ENCODE measurements at regions not wholly inside any gene's neighbourhood (a gene's known extent, or its start where the extent isn't known, plus 50 kb on each side); places are given as distances from the start of the nearest gene placed in this dataset.

DNA sequence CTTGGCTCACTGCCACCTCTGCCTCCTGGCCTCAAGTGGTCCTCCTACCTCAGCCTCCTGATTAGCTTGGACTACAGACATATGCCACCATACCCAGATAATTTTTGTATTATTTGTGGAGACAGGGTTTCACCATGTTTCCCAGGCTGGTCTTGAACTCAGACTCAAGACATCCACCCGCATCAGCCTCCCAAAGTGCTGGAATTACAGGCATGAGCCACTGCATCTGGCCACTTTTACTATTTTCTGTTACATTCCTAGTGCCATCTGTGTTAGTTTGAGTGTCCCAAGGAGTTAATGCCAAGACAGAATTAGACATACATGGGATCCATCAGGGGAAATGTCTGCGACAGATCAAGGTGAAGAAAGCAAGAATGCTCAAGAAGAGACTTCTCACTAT, 288.2 kb upstream of the CTSO start:
- DNase-seq (ENCODE audit: low read depth) = no peak

DNA sequence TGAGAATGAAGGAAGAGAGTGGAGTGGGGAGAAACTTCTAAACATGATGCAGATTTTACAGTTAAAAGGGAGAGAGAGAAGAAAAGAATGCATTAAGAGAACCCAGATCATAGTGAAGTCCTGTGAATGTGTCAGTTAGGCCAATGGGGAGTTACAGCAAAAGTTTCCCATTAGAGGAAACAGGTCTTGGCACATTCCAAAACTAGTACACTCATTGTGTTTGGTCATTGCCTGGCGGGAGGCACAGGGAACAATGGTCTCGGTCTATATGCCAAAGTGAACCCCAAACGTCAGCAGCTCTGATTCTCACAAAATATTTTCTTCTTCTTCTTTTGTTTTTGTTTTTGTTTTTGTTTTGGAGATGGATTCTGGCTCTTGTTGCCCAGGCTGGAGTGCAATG, 284.5 kb upstream of the CTSO start:
- no peak for DNase-seq (ENCODE audit: low read depth)

DNA sequence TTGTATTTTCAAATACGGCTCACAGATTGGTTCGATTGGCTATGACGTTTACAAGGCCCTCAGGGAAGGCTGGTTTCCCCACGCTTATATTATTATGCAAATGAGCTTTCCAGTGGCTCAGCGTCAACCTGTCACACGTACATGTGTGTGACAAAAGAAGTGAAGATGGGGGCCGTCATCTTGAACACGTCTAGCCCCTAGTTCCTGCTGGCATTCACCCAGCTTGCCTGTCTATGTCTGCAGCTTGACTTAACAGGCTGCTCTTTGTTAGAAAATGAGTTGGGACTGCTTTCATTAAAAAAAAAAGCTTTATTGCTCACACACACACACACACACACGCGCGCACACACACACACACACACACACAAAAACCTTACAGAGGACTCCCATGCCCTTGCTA, 283.6 kb upstream of the CTSO start:
- DNase-seq (ENCODE audit: low read depth) = no peak

DNA sequence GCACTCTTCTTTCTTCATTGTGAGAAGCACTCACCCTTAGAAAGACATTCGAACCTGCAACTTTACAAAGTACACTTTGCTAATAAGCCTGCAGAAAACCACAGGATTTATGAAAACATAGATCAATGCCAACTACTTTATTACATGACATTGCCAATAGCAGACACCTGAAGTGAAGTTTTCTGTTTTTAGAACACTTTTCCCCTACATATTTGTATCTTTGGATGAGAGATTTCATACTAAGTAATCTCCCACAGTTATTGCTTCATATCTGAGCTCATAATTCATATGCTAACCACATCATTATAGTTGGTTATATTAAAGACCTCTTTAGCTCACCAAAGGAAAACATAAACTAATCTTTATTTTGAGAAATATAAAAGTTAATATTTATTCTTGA, 276.5 kb upstream of the CTSO start:
- no peak for DNase-seq (ENCODE audit: low read depth)

DNA sequence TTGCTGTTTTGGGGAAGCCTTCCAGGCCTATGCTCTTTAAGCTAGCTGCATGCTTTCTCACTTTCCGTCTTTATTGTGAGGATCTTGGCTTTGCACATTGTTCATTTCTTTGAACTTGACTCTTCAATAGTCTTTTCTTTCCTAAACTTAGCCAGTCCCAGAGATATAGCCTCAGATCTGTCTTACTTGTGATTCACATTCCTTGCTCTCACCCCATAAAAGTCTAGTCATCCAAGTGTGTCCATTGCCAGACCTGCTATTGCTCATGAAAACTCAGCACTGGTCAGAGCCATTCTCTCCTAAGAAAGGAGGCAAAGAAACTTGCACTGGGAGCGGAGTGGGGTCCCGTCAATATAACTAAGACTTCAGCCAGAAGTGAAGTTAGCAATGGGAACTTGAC, 275.0 kb upstream of the CTSO start:
- no peak for DNase-seq (ENCODE audit: low read depth)

DNA sequence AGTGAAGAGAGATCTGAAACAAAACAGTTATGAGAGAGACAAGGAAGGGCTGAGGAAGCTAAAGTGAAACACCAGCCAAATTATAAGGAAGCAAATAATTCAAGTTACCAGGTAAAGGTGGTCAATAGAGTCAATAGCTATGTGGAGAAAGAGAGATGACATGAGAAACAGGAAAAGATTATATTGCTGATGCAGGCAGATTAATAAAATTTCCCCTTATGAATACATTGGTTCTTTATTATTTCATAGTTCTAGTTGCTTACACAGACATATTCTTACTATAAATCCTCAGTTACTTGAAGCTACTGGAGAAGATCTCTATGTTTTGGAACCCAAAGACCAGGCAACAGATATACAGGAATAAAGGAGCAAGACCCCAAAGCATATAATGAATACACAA, 273.7 kb upstream of the CTSO start:
- DNase-seq (ENCODE audit: low read depth) = no peak

DNA sequence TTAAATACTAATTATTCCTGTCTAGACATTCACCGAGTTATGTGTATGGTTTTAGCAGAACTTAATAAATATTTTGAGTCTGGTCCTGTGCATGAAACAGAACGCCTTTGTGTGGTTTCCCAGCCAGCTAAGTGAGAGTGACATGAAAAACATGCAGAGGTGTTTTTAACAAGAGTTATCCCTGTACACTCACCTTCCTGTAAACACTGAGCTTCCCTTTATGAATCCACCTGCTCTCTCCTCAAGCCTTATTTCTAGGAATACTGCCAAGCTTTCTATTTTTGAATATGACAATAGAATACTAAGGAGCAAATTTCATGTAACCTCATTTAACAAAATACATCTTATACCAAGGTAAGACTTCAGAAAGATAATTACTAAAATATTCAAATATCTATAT, 270.3 kb upstream of the CTSO start:
- no peak for DNase-seq (ENCODE audit: low read depth)

DNA sequence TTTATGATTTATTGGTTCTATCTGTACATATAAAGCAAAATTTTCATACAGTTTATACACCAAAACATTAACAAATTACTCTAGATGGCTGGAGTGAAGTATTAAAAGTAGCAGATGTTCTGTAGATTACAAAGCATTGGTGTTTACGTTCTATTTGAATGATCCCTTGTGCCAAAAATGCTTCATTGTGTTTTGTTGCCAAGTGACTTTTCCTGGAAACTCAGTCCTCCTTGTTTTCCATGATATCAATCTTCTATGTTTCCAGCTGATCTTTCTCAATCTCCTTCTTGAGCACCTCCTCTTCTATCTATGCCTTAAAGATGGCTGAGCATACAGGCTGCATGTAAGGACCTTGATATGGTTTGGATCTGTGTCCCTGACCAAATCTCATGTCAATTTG, 263.6 kb upstream of the CTSO start:
- no peak for DNase-seq (ENCODE audit: low read depth)

DNA sequence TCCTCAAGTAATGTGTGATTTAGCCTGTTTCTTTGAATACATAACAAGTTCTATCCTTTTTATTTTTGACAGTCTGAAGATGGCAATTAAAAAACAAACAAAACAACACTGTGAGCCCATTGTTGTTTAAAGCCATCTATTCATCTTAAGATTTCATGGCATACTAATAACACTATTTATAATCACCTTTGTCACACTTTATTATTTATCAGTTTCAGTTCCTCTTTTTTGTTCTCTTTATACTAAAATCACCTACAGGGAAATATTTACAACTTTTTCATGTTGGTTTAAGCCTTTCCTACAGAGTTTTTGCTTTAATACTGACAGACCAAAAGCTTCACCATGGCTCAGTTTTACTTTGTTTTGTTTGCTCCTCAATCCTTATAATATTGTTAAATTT, 247.4 kb upstream of the CTSO start:
- no peak for DNase-seq (ENCODE audit: low read depth)

DNA sequence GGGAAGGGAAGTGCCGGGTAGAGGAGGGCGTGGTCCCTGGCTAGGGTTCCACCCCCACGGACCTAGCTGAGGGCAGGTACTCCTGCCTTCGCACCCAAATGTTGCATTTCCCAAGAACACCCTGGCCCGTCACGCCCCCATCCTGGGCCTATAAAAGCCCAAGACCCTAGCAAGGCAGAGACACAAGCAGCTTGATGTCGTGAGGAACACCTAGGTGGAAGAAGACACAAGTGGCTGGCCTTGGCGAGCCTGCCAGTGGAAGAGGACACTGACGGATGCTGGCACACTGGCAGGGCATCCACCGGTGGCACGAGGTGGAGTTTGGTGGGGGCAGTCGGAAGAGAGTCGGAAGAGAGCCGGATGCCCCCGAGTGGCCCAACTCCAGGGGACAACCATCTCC, 244.8 kb upstream of the CTSO start:
- DNase-seq (ENCODE audit: low read depth) = no peak

DNA sequence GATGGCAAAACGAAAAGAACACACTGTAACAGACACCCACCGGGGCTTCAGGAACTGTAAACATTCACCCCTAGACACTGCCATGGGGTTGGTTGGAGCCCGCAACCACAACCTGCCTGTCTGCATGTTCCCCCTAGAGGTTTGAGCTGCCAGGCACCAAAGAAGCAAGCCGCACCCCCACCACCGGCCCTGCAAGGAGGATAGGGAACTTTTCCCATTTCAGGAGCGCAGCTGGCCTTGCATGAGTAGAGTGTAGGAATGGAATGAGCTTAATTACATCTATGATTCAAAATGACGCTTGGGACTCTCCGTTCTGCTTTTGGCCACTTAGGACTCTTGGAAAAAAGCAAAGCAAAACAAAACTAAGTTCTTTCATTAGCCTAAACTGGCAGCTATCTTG, 243.6 kb upstream of the CTSO start:
- DNase-seq (ENCODE audit: low read depth) = no peak

DNA sequence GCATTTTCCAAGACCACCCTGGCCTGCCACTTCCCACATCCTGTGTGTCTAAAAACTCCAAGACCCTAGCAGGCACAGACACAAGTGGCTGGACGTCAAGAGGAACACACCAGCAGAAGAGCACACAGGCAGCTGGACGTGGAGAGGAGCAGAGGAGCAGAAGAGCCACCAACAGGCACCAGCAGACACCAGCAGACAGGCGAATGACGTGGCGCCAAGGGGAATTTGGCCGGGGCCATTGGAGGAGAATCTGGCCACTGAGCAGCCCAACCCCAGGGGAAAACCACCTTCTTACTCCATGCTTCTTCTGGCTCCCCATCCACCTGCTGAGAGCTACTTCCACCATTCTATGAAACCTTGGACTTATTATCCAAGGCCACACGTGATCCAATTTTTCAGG, 243.1 kb upstream of the CTSO start:
- DNase-seq (ENCODE audit: low read depth) = no peak

DNA sequence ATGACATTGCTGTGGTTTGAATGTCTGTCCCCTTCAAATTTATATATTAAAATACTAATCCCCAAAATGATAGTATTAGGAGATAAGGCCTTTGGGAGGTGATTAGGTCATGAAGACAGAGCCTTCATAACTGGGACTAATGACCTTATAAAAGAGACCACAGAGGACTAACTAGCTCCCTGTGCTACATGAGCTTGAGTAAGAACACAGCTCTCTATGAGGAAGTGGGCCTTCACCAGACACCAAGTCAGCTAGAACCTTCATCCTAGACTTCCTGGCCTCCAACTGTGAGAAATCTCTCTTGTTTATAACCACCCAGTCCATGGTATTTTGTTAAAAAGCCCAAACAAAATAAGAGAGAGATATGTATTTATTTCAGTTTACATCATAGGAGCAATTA, 242.2 kb upstream of the CTSO start:
- DNase-seq (ENCODE audit: low read depth) = no peak

DNA sequence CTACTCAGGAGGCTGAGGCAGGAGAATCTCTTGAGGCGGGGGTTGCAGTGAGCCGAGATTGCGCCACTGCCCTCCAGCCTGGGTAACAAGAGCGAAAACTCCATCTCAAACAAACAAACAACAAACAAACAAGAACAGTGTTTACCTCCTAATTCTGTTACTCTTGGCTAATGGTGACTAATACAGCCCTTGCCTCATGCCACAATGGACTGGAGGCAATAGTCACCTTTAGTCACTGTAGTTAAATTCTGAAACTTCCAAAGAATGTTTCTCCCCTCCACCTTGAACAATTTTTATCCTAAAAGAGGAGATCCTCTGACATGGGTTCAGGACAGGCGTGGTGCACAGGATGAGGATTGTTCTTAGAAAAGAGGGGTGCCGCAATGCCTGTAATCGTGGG, 241.2 kb upstream of the CTSO start:
- no peak for DNase-seq (ENCODE audit: low read depth)

DNA sequence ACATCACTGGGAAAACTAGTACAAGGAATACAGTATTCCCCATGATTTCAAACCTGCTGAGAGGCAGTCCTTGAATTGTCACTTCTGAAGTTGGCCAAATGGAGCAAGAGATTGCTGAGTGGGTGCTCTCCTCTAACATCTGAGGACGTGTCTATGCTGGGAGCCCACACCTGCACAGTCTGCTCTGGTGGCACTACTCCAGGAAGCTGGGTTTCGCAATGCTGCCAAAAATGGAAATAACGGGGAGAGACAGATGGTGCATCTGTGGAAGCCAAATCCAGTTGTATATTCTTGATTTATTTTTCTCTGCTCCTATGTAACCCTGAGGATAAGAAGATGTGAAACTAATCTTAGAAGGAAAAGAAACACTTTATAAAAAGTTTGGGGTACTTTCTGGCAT, 240.1 kb upstream of the CTSO start:
- DNase-seq (ENCODE audit: low read depth) = no peak

DNA sequence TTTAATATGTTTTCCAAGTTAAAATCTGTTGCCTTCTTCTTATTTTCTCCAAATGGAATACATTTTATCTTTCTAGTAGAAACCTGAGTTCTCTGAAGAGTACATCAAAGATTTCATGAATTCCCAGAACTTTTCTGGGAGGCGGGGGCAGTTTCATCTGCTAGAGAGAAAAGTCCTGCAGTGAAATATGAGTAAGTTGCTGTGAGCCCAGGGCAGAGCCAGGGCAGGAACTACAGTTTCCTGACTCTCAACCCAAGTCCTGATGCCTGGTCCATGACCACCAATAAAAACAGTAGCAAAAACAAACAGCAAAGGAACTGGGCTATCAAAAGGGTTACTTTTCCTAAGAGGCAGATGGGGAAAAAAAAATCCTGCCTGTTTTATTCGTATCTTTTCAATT, 239.4 kb upstream of the CTSO start:
- peak; percentile 12 for DNase-seq (ENCODE audit: low read depth)

DNA sequence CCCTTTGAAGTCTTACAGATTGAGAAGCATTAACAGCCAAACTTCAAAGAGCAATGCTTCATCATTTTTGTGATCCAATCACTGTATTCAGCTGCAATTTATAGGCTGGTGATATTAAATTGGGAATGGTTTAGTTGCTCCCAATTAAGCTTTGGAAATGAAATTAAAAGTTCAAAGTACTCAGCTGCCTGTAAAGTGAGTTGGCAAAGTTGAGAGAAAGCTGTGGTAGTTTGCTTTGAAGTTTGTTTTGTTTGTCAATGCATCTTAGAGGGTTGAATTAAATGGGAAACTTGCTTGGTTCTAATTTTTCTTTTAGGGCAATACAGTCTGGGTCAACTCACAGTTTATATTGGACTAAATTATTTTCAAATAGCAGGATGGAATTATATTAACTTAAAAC, 238.4 kb upstream of the CTSO start:
- no peak for DNase-seq (ENCODE audit: low read depth)

DNA sequence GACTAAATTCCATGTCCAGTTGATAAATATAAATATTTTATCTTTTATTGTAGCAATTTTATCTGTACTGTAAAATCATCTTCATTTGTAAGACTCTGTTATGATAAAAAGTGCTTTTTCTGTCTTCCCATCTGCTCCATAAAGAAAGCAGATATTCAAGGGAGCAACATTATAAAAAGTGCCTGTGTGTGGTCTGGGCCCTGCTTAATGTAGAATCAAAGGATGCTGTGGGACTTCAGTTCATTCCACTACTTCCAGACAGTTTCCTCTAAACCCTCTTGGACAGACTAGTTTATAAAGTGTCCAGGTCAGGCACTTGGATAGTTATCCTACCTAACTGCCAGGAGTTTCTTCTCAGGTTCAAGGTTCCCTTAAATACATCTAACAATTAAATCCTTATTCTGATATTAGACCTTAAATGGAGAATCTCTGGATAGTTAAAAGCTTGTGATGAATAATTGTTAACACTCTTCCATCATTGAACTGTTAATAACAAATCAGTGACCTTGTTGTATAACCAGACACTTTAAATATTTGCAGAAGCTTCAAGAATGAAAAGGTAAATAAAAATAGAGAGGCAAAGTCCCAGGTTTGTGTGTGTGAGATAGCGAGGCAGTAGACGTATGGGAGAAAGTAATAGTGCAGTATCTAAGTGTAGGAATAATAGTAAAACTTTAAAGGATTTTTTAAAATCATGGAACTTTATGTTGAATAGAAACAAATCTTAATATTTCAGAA, 237.5 kb upstream of the CTSO start:
- DNase-seq (ENCODE audit: low read depth) = no peak

DNA sequence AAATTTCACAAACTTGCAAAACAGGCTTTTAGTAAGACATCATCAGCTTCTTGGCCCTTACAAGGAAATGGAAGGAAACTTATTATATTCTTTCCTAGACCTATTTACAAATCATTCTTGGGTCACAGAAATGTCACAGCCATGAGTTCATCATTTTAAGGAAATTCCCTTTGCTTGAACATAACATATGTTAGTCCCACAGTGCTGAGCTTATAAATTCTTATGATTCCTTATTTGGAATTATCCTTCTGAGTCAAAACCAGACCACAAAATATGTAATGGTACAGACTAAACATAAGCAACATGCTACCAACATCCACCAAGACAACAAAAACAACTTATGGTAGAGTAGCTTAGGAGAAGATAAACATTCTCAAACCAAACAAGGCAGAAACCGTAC, 236.9 kb upstream of the CTSO start:
- DNase-seq (ENCODE audit: low read depth) = peak; percentile 72

DNA sequence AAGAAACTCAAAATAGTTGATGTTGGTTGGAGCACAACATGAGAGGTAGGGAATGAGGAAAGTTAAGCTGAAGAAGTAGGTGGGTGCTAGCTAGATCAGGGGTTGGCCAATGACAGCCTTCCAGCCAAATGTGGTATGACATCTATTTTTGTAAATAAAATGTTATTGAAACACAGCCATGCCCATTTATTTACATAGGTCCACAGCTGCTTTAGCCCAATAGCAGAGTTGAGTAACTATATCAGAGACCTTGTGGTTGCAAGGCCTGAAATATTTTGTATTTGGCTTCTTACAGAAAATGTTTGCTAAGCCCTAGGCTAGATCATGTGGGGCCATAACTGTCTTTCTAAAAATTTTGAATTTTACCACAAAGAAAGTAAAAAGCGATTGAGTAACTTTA, 234.9 kb upstream of the CTSO start:
- no peak for DNase-seq (ENCODE audit: low read depth)

DNA sequence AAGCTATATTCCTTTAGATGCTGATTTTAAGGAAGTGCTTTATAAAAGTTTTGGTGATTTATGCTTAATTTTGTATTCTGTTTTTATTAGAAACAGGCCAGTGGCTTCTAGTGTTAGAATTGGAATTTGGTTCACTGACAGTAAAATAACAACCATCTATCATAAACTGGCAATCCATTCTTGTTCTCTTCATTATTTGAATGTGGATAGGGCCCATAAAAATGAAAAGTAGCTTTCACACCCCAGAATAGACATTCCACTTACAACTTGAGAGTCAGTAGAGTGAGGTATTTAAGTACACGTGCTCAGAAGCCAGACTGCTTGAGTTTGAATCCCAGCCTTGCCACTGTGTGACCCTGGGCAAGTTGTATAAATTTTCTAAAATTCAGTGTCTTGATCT, 232.4 kb upstream of the CTSO start:
- no peak for DNase-seq (ENCODE audit: low read depth)

DNA sequence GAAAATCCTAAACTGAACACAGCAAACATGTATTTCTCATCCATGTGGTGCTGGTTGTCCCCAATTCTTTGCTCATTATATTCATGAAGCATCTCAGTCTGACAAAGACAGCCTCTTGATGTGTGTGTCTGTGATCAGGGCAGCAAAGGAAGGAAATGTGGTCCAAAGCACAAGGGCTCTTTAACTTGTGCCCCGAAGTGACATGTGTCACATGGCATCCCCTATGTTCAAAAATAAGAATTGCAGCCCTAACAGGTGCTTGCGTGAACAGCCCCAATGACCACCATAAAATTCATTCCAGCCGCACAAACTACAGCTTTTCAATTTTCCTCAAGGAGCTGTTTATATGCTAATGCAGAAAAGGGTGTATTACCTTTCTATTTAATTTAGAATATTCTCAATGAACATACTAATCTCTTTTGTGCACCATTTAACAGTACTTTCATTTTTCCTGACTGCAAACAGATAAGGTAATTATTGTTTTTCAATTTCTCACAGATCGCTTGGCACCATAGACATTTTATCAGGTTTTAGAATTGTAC, 231.9 kb upstream of the CTSO start:
- DNase-seq (ENCODE audit: low read depth) = no peak

DNA sequence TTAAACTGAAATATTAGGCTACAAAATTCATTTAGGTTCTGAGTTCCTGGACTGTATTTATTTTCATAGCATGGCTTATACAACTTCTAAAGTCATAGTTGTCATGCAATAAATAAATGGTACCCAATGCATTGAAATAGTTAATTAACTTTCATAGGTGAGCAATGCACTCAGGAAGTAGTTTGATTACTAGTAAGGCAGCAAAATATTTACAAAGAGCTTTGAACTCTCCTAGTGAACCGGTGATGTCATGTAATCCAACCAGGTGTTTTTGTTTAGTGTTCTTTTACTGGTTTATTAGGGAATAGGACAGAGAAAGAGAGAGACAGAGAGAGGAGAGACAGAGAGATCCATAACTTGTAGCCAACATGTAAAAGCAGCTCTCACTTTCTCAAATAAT, 228.6 kb upstream of the CTSO start:
- DNase-seq (ENCODE audit: low read depth) = no peak

DNA sequence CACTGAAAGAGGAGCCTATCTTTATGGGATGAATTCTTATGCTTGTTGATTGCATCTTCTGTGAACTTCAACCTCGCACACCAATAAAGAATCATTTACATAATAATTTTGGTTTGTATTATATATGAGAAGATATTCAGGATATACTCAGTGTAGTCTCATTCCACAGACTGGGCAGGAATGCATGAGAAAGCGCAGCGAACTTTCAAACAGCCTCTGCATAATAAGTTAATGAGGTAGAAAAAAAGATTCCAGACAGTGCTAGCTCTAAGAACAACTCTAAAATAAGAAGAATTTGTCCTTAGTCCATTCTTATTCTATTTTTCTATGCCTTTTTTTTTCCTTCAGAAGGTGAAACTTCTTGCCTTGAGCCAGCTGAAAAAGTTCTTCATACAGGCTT, 224.3 kb upstream of the CTSO start:
- no peak for DNase-seq (ENCODE audit: low read depth)

DNA sequence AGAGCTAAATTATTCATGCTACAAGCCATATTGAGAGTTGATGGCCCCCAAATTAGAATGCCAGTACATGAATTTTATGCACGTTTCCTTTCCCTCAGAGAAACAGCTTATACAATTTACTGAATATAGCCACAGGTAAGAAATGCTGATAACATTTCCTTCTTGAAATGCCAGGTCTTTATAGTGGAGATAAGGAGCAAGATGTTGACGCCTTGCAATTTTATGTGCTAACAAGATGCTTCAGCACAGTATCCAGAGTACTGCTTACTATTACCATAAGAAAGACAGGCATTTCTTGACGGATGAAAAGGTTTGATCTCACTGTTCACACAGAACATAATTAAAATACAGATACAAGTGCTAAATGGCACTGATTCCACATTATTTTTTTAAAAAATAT, 223.2 kb upstream of the CTSO start:
- no peak for DNase-seq (ENCODE audit: low read depth)
